DOHH2 (cell line): ENCODE measurements at regions not wholly inside any gene's neighbourhood (a gene's known extent, or its start where the extent isn't known, plus 50 kb on each side); places are given as distances from the start of the nearest gene placed in this dataset.
"Not testable (repeated sequence)": the region's sequence is repeated elsewhere in the genome, so short reads cannot be mapped to it uniquely, and the experiment has no call there.

Experiments
- H3F3A ChIP-seq: fragments of 200-600 bp; sonication (generic), shearing (Covaris generic); 2 replicates; pipeline ENCODE4 v1.6.0; 2016; ENCODE audit warnings: antibody characterized with exemption, mild to moderate bottlenecking; ENCODE audit not compliant: control insufficient read depth, insufficient read depth
- H3K27ac ChIP-seq: fragments of 200-600 bp; sonication (generic); 2 replicates; pipeline ENCODE4 v1.5.1; 2014; ENCODE audit warnings: low read depth, mild to moderate bottlenecking, low read length, moderate library complexity
- H3K27me3 ChIP-seq: fragments of 200-600 bp; sonication (generic); 2 replicates; pipeline ENCODE4 v1.6.1; 2014; ENCODE audit warnings: mild to moderate bottlenecking, low read length, mixed read lengths; ENCODE audit not compliant: control insufficient read depth
- H3K36me3 ChIP-seq: fragments of 200-600 bp; sonication (generic); 2 replicates; pipeline ENCODE4 v1.6.1; 2014; ENCODE audit warnings: mild to moderate bottlenecking, low read length, moderate library complexity, mixed read lengths; ENCODE audit not compliant: control insufficient read depth
- H3K4me1 ChIP-seq: fragments of 200-600 bp; sonication (generic); 2 replicates; pipeline ENCODE4 v1.6.1; 2014; ENCODE audit warnings: mild to moderate bottlenecking, low read length, mixed read lengths; ENCODE audit not compliant: control insufficient read depth
- H3K4me2 ChIP-seq: fragments of 200-600 bp; sonication (generic); 2 replicates; pipeline ENCODE4 v1.6.0; 2014; ENCODE audit warnings: mild to moderate bottlenecking, low read length, moderate library complexity
- H3K4me3 ChIP-seq: fragments of 200-600 bp; sonication (generic); 2 replicates; pipeline ENCODE4 v1.5.1; 2014; ENCODE audit warnings: mild to moderate bottlenecking, low read length, mixed read lengths
- H3K79me2 ChIP-seq: fragments of 200-600 bp; sonication (generic); 2 replicates; pipeline ENCODE4 v1.6.1; 2014; ENCODE audit warnings: mild to moderate bottlenecking, low read length, mixed read lengths; ENCODE audit not compliant: control insufficient read depth
- H3K9me2 ChIP-seq: fragments of 200-600 bp; sonication (generic); replicated peaks from 2 replicates; pipeline ENCODE4 v1.6.1; 2014; ENCODE audit warnings: mild to moderate bottlenecking, low read length, mixed read lengths; ENCODE audit not compliant: control insufficient read depth
- H3K9me3 ChIP-seq: fragments of 200-600 bp; sonication (generic); 2 replicates; pipeline ENCODE4 v1.6.1; 2014; ENCODE audit warnings: antibody characterized with exemption, low read length, mixed read lengths; ENCODE audit not compliant: control insufficient read depth, insufficient read depth
- H4K20me1 ChIP-seq: fragments of 200-600 bp; sonication (generic); 2 replicates; pipeline ENCODE4 v1.6.0; 2014; ENCODE audit warnings: low read depth, mild to moderate bottlenecking, antibody characterized with exemption, low read length, moderate library complexity; ENCODE audit not compliant: control insufficient read depth, insufficient read depth

DNA sequence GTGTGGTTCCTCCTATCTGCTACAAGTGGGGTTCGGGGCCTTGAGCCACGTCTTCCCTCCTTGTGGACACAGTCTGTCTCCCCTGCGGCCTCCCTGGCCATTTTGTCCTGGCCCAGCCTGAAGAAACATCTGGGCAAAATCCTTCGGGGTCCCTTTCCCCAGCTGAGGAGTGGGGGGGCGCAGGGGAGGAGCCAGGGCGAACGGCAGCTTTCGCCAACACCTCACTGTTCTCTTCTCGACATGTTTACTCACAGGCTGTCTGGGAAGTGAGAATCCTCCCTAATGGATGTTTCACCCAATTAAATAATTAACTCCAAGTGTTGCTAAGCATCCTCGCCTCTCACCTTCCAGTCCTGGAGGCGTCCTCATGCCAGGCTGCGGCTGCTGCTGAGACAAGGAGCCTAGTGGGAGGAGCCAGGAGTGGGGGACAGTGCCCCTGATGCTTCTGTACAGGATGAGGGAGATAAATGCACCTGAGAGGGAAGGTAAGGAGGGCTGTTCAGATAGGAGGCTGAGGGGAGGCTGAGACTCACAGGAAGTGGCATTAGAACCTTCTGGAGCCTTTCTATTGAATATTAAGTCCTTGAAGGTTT, 72.4 kb upstream of the PLGLB1 start:
- not testable (repeated sequence) for H3K4me2 ChIP-seq, H3K4me3 ChIP-seq, H3K4me1 ChIP-seq, H3F3A ChIP-seq, H4K20me1 ChIP-seq, H3K79me2 ChIP-seq, H3K9me3 ChIP-seq, H3K9me2 ChIP-seq, H3K36me3 ChIP-seq, H3K27me3 ChIP-seq, H3K27ac ChIP-seq

DNA sequence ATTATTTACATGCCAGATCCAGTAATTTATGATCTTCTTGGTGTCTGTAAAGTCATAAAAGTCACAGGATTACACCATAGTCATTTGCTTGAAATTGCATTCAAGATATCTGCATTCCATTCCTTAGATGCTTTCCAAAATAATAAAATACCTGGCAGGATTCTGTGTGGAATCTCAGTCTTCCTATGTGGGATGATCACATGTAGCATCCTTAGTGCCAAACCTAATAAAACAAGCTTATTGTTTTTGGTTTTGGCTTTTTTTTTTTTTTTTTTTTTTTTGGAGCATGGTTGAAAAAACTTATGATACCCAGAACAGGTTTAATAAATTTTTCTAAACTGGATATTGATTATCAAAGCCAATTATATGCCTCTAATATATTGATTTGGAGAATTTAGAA, 74.2 kb upstream of the PLGLB1 start:
- H3K4me3 ChIP-seq, H4K20me1 ChIP-seq, H3K9me3 ChIP-seq, H3K4me1 ChIP-seq, H3K27ac ChIP-seq, H3K36me3 ChIP-seq, H3K4me2 ChIP-seq, H3K9me2 ChIP-seq, H3F3A ChIP-seq, H3K79me2 ChIP-seq, H3K27me3 ChIP-seq: not testable (repeated sequence)

DNA sequence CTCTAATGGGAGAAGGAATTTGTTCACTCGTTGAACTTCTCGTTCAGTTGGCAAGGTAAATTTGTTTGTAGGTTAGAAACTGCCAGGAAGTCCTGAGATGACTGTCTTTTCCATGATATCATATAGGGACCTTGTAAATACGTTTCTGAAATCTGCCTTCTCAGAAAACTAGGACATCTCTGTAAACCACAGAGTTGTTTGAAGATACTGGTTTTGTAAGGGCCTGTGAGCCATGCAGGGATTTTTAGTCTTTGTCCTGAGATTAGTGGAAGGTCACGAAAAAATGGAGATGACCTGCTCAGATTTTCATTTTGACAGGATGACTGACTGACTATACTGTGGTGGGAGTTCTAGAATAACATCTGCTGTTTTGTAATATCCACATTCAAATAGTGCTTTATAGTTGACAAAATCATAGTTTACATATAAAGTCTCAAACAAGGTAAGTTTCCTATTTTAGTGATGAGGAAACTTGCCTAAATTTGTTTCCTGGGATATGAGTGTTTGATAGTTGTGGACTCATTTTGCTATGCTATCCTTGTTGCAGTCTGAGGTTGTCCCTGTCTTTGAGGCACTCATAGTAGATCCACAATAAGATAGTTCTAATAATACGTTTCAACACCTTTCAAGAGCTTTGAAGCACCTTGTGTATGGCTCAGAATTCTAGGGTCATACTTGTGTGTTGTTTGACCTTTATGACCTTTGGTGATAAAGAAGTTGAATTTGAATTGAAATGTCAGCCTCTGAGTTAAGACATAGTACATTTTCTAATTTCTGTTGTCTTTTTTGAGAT, 107.3 kb upstream of the PLGLB1 start:
- not testable (repeated sequence) for H3F3A ChIP-seq, H3K4me3 ChIP-seq, H3K9me3 ChIP-seq, H3K36me3 ChIP-seq, H3K4me1 ChIP-seq, H3K27me3 ChIP-seq, H3K9me2 ChIP-seq, H3K79me2 ChIP-seq, H3K27ac ChIP-seq, H4K20me1 ChIP-seq, H3K4me2 ChIP-seq

DNA sequence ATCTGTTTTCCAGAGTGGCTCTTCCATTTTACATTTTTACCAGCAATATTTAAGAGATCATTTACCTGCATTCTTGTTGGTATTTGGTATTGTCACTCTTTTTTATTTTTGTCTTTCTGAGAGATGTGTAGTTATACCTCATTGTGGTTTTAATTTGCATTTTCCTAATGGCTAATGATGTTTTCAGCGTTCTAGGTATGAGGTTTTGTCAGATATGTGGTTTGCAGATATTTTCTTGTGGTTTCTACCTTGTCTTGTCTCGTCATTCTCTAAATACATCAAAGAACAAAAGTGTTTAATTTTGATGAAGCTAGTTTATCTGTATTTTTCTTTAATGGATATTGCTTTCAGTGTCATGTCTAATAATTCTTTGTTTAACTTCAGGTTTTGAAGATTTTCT, 110.9 kb upstream of the PLGLB1 start:
- H3K4me3 ChIP-seq, H4K20me1 ChIP-seq, H3K4me2 ChIP-seq, H3F3A ChIP-seq, H3K9me2 ChIP-seq, H3K27me3 ChIP-seq, H3K9me3 ChIP-seq, H3K36me3 ChIP-seq, H3K4me1 ChIP-seq, H3K79me2 ChIP-seq, H3K27ac ChIP-seq: not testable (repeated sequence)

DNA sequence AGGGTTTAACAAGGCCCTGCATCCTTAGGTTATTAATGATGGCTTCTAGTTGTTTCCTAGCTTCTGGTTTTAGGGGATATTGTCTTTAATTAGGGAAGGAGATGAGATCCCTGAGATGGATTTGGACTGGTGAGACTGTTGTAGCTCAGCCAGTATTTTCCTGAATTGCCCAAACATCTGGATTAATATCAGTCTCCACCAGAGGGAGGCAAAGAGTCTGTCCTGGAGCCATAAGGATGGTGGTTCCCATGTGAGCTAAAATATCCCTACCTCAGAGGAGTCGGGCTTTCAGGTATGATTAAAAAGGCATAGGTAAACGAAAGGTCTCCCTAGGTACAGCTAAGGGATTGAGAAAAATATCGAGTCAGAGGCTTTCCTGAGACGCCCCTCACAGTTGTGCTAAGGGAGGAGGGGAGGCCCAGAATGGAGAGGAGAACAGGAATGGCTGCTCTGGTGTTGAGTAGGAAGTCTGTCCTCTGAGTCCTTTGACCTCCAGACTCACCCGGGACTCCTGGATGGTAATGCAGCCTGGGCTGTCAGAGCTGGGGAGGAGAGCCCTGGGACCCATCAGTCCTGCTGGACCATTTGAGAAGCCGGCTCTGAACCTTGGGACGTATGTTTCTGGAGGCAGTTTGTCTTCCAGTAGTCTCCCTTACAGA, 130.3 kb upstream of the PLGLB1 start:
- not testable (repeated sequence) for H3K36me3 ChIP-seq, H3K4me1 ChIP-seq, H3K4me2 ChIP-seq, H3K27me3 ChIP-seq, H3K9me3 ChIP-seq, H3K27ac ChIP-seq, H3K4me3 ChIP-seq, H3K79me2 ChIP-seq, H3F3A ChIP-seq, H4K20me1 ChIP-seq, H3K9me2 ChIP-seq

DNA sequence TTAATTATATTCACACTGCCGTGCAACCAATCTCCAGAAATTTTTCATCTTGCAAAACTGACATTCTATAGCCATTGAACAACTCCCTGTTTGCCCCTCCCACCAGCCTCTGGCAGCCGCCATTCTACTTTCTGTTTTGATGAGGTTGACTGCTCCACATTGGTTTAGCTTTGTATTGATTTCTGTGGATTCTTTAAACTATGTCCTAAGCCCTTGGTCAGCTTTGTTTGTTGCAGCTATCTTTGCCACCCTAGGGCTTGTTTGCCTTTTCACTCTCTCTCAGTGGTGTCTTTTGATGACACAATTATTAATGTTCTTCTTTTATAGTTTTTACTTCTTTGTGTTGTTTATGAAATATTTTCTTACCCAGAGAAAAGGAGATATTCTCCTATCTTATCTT, 152.8 kb upstream of the PLGLB1 start:
- H3K4me3 ChIP-seq, H3K9me3 ChIP-seq, H3K79me2 ChIP-seq, H4K20me1 ChIP-seq, H3K27me3 ChIP-seq, H3K36me3 ChIP-seq, H3K27ac ChIP-seq, H3F3A ChIP-seq, H3K4me1 ChIP-seq, H3K9me2 ChIP-seq, H3K4me2 ChIP-seq: not testable (repeated sequence)

DNA sequence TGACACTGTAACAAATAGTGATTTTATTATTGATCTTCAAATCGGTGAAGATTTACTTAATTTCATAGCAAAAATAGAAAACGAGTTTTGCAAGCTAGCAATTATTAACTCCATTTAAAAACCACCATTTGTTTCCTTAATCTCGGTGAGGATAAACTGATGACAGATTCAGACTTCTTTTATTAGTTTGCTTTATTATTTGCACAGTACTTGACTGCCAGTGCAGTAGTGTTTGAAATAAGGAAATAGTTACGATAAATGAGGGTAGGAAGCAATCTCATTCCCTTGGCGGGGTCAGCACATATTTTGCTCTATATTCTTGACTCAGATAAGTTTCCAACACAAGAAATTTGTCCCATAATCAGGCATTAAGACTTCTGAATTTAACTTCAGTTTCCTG, 161.7 kb upstream of the PLGLB1 start:
- not testable (repeated sequence) for H3K9me3 ChIP-seq, H3K9me2 ChIP-seq, H3K27ac ChIP-seq, H3K27me3 ChIP-seq, H3K4me2 ChIP-seq, H3F3A ChIP-seq, H4K20me1 ChIP-seq, H3K4me1 ChIP-seq, H3K4me3 ChIP-seq, H3K36me3 ChIP-seq, H3K79me2 ChIP-seq

DNA sequence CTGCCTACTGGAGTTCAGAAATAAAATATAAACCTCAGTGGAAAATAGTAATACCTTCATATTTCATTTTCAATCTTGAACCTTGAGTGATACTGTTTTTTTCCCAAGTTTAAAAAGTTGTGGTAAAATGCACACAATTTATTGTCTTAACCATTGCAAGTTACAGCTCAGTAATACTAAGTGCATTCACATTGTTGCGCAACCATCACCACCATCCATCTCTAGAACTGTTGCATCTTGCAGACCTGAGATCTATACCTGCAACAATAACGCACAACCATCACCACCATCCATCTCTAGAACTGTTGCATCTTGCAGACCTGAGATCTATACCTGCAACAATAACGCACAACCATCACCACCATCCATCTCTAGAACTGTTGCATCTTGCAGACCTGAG, 162.6 kb upstream of the PLGLB1 start:
- not testable (repeated sequence) for H3K4me1 ChIP-seq, H3K36me3 ChIP-seq, H3K4me3 ChIP-seq, H3K4me2 ChIP-seq, H3K79me2 ChIP-seq, H3K27me3 ChIP-seq, H3F3A ChIP-seq, H4K20me1 ChIP-seq, H3K27ac ChIP-seq, H3K9me3 ChIP-seq, H3K9me2 ChIP-seq
